PC-3 (cell line): ENCODE measurements at regions not wholly inside any gene's neighbourhood (a gene's known extent, or its start where the extent isn't known, plus 50 kb on each side); places are given as distances from the start of the nearest gene placed in this dataset.

ENCODE experiments used
- CTCF ChIP-seq: fragments of 300-600 bp; sonication (generic); conservative IDR thresholded peaks from 2 replicates; pipeline ENCODE4 v1.5.1; 2017; ENCODE audit warnings: antibody characterized with exemption, low read depth, mild to moderate bottlenecking, low read length
- EZH2 ChIP-seq: fragments of 300-600 bp; sonication (generic); IDR thresholded peaks from one replicate; pipeline ENCODE4 v1.6.1; 2017; ENCODE audit warnings: antibody characterized with exemption, mild to moderate bottlenecking, low read length; ENCODE audit not compliant: unreplicated experiment
- EZH2phosphoT487 ChIP-seq: fragments of 300-600 bp; sonication (generic); IDR thresholded peaks from 2 replicates; pipeline ENCODE4 v1.6.1; 2018; ENCODE audit warnings: mild to moderate bottlenecking, antibody characterized with exemption, low read length, borderline replicate concordance

- TF ChIP-seq CTCF, result no peak
- no peak for TF ChIP-seq EZH2
- no peak for TF ChIP-seq EZH2phosphoT487
Observed at GRCh38 chr9:73714294-73714693, 562.6 kb downstream of the ANXA1 start.
